ENCODE measurements at regions not wholly inside any gene's neighbourhood (a gene's known extent, or its start where the extent isn't known, plus 50 kb on each side); places are given as distances from the start of the nearest gene placed in this dataset.

DNA sequence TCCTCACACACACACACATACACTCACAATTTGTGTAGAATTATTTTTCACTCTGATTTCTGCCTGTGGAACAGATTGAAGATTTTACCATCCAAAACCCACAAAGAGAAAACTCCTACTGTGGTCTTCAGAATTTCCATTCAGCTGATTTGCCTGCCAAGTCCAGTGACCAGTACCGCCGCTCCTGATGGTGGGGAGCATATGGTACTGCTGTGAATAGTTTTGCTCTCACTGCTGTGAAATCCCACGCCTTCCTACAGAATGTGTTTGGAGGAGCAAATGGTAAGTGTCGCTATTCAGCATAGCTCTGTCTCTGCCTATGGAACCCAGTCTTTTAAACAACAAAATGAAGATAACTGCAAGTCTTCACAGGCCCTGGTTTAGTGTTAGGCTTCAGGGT, 629.5 kb downstream of the LMO4 start:
- no peak for TF ChIP-seq POLR2A (IDR thresholded peaks at IDR 0.05; ENCODE audit: low read length)
- TF ChIP-seq GATA1 (IDR thresholded peaks at IDR 0.05; ENCODE audit: low read depth, low read length), result no peak

Data from erythroblast (primary cell).